ENCODE measurements at regions not wholly inside any gene's neighbourhood (a gene's known extent, or its start where the extent isn't known, plus 50 kb on each side); places are given as distances from the start of the nearest gene placed in this dataset.

DNA sequence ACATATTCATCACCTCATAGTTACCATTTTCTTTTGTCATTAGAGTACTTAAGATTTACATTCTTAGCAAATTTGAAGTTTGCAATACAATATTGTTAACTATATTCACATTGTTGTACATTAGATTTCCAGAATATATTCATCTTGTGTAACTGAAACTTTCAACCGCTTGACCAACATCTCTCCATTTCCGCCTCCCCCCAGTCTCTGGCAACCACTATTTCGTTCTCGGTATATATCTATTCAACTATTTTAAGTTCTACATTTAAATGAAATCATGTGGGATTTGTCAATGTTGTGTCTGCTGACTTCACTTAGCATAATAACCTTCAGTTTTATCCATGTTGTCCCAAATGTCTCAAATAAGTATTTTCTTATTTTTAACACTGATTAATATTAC is 274.5 kb upstream of the KIF2B start:
- H3K27ac ChIP-seq = no peak overlapping the region
- TF ChIP-seq, protein P1, sequence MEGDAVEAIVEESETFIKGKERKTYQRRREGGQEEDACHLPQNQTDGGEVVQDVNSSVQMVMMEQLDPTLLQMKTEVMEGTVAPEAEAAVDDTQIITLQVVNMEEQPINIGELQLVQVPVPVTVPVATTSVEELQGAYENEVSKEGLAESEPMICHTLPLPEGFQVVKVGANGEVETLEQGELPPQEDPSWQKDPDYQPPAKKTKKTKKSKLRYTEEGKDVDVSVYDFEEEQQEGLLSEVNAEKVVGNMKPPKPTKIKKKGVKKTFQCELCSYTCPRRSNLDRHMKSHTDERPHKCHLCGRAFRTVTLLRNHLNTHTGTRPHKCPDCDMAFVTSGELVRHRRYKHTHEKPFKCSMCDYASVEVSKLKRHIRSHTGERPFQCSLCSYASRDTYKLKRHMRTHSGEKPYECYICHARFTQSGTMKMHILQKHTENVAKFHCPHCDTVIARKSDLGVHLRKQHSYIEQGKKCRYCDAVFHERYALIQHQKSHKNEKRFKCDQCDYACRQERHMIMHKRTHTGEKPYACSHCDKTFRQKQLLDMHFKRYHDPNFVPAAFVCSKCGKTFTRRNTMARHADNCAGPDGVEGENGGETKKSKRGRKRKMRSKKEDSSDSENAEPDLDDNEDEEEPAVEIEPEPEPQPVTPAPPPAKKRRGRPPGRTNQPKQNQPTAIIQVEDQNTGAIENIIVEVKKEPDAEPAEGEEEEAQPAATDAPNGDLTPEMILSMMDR (conservative IDR thresholded peaks at IDR 0.05) = no peak

DNA sequence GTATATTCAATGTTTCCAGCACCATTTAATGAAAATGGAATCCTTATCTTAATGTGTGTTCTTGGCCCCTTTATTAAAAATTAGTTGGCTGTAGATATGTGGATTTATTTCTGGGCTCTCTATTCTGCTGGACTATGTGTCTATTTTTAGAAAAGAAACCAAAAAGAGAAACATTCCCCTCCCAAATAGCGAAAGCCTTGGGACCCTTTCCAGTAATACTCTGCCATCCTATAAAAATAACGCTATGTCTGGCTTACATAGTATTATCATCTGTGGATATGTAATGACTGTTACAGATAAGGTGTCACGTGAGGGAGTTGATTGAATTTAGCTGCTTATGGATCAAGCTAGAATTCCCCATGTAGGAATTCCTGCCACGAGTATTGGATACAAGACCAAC is 279.3 kb upstream of the KIF2B start:
- H3K27ac ChIP-seq = no peak overlapping the region
- TF ChIP-seq, protein P1 (conservative IDR thresholded peaks at IDR 0.05) = no peak

DNA sequence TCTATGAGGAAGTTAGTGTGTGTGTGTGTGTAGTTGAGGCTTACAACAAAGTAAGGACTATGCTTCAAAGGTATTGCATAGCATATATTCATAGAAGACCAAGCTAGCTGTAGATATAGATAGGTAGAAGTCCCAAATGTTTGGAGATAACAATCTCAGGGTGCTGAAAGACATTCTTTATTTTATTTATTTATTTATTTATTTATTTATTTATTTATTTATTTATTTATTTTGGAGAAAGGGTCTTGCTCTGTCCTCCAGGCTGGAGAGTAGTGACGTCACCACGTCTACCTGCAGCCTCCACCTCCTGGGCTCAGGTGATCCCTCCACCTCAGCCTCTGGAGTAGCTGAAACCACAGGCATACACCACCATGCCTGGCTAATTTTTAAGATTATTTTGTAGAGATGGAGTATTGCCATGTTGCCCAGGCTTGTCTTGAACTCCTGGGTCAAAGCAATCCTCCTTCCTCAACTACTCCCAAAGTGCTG is 284.6 kb upstream of the KIF2B start:
- TF ChIP-seq, protein P1 (conservative IDR thresholded peaks at IDR 0.05) = no peak

DNA sequence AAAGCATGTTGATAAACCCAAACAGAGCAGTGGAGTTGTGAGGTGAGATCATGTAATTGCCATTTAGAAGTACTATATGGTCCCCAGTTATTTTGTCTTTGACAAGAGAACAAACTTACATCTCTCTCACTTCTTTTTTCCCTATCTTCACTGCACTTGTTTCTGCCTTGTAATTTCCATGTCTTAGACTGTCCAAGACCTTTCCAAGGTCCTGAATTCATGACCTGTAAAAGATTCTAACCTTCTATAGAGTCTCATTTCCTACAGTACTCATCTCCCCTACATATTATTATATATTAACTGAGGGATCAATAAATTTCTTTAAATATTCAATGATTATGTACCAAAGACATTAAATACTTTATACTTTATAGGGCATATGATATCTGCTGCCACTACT is 295.3 kb upstream of the KIF2B start:
- TF ChIP-seq, protein P1 (conservative IDR thresholded peaks at IDR 0.05) = no peak
- no peak overlapping the region for H3K27ac ChIP-seq

More for the DNA sequence above, 284.6 kb upstream of the KIF2B start:
- H3K27ac ChIP-seq = no peak overlapping the region

DNA sequence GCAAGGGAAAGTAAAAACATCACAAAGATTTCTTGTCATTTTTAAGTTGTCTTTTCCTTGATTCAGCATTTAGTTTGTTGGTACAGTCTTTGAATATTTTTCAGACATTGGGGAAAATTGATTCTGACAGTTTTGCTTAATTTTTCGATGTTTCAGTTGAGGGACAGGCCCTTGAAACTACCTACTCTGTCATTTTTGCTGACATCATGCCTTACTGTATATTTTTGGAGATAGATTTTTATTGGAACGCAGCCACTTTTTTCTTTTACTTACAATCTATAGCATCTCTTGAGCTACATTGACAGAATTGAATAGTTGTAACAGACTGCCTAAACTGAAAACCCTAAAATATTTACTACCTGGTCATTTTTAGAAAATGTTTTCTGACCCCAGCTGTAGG is 297.1 kb upstream of the KIF2B start:
- TF ChIP-seq, protein P1 (conservative IDR thresholded peaks at IDR 0.05) = no peak
- H3K27ac ChIP-seq = no peak overlapping the region

DNA sequence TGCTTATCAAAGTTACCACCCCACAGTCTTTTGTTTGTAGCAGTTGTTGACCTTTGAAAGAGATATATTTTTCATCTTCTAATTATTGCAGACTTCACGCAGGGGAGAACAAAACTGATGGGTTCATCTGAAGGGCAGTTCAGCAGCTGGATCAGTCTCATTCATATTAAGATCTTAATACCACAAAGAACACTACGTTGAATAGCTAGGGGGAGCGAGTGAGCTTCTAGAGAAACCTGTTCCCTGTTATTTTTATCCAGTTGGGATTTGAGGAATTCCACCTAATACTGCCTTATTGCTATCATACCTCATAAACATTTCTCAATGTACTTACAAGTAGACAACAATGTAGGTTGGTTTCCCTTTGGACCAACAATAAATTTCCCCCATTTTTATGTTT is 306.1 kb upstream of the KIF2B start:
- no peak overlapping the region for H3K27ac ChIP-seq
- TF ChIP-seq, protein P1 (conservative IDR thresholded peaks at IDR 0.05) = peak; percentile 60

DNA sequence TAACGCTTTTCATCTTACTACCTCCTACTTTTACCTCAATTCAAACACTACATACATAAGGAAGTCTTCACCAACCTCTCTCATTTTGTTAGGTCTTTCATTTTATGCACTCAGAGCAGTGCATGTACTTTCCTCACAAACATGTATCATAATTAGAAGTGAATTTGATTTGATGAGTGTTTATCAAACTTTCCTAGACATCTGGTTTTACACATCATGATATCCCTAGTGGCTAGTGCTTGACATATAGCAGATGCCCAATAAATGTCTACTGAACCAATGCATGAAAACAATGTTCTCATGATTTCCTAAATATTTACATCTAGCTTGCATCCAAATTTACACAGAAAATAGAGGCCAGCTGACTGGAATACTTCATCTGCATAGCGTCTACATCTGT is 323.4 kb upstream of the KIF2B start:
- no peak overlapping the region for H3K27ac ChIP-seq
- TF ChIP-seq, protein P1 (conservative IDR thresholded peaks at IDR 0.05) = no peak
